ENCODE measurements at regions not wholly inside any gene's neighbourhood (a gene's known extent, or its start where the extent isn't known, plus 50 kb on each side); places are given as distances from the start of the nearest gene placed in this dataset.

DNA sequence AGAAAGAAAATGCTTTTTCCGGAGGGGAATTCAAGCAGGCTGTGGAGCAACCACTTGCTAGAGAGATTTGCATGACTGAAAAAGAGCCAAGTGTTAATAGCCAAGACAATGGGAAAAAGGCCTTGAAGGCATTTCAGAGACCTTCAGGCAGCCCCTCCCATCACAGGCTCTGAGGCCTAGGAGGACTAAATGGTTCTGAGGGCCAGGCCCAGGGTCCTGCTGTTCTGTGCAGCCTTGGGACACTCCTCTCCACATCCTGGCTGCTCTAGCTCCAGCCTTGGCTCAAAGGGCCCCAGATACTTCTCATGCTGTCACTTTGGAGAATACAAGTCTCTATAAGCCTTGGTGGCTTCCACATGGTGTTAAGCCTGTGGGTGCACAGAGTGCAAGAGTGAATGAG, 81.8 kb downstream of the B3GNT2 start:
- no peak overlapping the region for H3K4me3 ChIP-seq (ENCODE audit: low read depth, low read length)
- H3K27me3 ChIP-seq (ENCODE audit: control insufficient read depth, insufficient read depth, low read length): no peaks in the 10 kb centered on the region
- TF ChIP-seq, protein P1, sequence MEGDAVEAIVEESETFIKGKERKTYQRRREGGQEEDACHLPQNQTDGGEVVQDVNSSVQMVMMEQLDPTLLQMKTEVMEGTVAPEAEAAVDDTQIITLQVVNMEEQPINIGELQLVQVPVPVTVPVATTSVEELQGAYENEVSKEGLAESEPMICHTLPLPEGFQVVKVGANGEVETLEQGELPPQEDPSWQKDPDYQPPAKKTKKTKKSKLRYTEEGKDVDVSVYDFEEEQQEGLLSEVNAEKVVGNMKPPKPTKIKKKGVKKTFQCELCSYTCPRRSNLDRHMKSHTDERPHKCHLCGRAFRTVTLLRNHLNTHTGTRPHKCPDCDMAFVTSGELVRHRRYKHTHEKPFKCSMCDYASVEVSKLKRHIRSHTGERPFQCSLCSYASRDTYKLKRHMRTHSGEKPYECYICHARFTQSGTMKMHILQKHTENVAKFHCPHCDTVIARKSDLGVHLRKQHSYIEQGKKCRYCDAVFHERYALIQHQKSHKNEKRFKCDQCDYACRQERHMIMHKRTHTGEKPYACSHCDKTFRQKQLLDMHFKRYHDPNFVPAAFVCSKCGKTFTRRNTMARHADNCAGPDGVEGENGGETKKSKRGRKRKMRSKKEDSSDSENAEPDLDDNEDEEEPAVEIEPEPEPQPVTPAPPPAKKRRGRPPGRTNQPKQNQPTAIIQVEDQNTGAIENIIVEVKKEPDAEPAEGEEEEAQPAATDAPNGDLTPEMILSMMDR (IDR thresholded peaks at IDR 0.05): no peak
- H3K4me2 ChIP-seq (ENCODE audit: low read length): no peak overlapping the region
- H3K9ac ChIP-seq: no peak overlapping the region
- H3K36me3 ChIP-seq (ENCODE audit: control insufficient read depth, insufficient read depth, low read length): no peaks in the 10 kb centered on the region
- H3K4me1 ChIP-seq: no peaks in the 10 kb centered on the region
- H2AFZ ChIP-seq: no peak overlapping the region
- no peak overlapping the region for H3K27ac ChIP-seq
- H3K79me2 ChIP-seq: no peaks in the 10 kb centered on the region
- no peaks in the 10 kb centered on the region for H3K9me3 ChIP-seq (ENCODE audit: control insufficient read depth, low read length)
